ENCODE measurements at regions not wholly inside any gene's neighbourhood (a gene's known extent, or its start where the extent isn't known, plus 50 kb on each side); places are given as distances from the start of the nearest gene placed in this dataset.

DNA sequence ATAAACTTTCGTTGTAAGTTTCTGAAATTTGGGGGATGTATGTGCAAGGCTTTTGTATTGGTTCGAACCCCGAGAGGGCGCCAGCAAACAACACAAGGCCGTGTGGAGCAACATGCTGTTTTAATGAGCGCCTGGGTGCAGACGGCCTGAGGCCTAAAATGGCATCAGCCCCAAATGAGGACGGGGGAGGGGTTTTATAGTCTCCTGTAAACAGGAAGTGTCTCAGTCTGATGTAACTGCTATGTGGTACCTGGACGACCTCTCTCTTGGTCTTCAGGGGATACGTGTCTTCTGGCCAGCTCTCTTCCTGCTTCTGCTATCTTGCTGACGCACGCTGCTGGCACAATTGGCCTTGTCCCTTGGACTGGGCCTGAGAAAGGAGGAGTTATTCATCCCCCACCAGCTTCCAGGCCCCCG lies 1348.0 kb downstream of the ADGRL3 start:
- no peaks in the 10 kb centered on the region for H3K4me1 ChIP-seq (ENCODE audit: control insufficient read depth in 2 of 3, insufficient read depth in 2 of 3, low read depth in 1 of 3, low read length in 3 of 3)
- no peak for FAIRE-seq
- H3K27ac ChIP-seq (ENCODE audit: low read depth in 2 of 2, low read length in 2 of 2) = no peak overlapping the region
- H3K9ac ChIP-seq (ENCODE audit: low read length in 3 of 3) = no peak overlapping the region
- no peaks in the 10 kb centered on the region for H3K27me3 ChIP-seq (ENCODE audit: control insufficient read depth, insufficient read depth, low read length)
- no peaks in the 10 kb centered on the region for H3K36me3 ChIP-seq (ENCODE audit: control insufficient read depth in 2 of 3, insufficient read depth in 3 of 3, low read length in 3 of 3)
- DNase-seq = peak in 1 of 5 donors; percentile 0
- H3K4me3 ChIP-seq (ENCODE audit: low read length in 3 of 3) = no peak overlapping the region
- no peaks in the 10 kb centered on the region for H3K9me3 ChIP-seq (ENCODE audit: control insufficient read depth in 2 of 3, insufficient read depth in 1 of 3, low read length in 3 of 3)
- intact Hi-C loops (cut with DNase I) = no loop called here
- TF ChIP-seq, protein P1, sequence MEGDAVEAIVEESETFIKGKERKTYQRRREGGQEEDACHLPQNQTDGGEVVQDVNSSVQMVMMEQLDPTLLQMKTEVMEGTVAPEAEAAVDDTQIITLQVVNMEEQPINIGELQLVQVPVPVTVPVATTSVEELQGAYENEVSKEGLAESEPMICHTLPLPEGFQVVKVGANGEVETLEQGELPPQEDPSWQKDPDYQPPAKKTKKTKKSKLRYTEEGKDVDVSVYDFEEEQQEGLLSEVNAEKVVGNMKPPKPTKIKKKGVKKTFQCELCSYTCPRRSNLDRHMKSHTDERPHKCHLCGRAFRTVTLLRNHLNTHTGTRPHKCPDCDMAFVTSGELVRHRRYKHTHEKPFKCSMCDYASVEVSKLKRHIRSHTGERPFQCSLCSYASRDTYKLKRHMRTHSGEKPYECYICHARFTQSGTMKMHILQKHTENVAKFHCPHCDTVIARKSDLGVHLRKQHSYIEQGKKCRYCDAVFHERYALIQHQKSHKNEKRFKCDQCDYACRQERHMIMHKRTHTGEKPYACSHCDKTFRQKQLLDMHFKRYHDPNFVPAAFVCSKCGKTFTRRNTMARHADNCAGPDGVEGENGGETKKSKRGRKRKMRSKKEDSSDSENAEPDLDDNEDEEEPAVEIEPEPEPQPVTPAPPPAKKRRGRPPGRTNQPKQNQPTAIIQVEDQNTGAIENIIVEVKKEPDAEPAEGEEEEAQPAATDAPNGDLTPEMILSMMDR (IDR thresholded peaks at IDR 0.05; ENCODE audit: borderline replicate concordance, extremely low read depth, insufficient read depth) = no peak

DNA sequence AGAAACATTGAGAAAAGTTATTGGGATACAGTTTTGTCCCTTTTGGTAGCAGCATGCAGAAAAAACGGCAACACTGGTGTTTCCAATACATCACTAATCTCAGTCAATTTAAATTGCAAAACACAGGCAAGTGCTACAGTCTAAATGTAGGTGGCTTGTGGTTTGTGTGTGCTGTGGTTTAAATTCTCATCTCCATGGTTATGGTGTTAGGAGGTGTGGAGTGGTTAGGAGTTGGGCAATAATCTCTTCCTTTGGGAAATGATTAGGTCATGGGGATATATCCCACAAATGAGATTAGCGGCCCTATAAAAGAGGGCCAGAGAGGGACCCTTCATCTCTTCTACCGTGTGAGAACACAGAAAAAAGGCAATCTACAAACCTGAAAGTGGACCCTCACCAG lies 1344.3 kb downstream of the ADGRL3 start:
- no peak overlapping the region for H3K27ac ChIP-seq (ENCODE audit: low read depth in 2 of 2, low read length in 2 of 2)
- TF ChIP-seq, protein P1 (IDR thresholded peaks at IDR 0.05; ENCODE audit: borderline replicate concordance, extremely low read depth, insufficient read depth) = no peak
- H3K9me3 ChIP-seq (ENCODE audit: control insufficient read depth in 2 of 3, insufficient read depth in 1 of 3, low read length in 3 of 3) = peaks cover 0 to 3% (median 0%) of the 10 kb centered on the region in 3 donors
- no peaks in the 10 kb centered on the region for H3K36me3 ChIP-seq (ENCODE audit: control insufficient read depth in 2 of 3, insufficient read depth in 3 of 3, low read length in 3 of 3)
- H3K4me3 ChIP-seq (ENCODE audit: low read length in 3 of 3) = no peak overlapping the region
- no peaks in the 10 kb centered on the region for H3K4me1 ChIP-seq (ENCODE audit: control insufficient read depth in 2 of 3, insufficient read depth in 2 of 3, low read depth in 1 of 3, low read length in 3 of 3)
- DNase-seq = no peak
- intact Hi-C loops (cut with DNase I) = no loop called here
- FAIRE-seq = no peak
- no peak overlapping the region for H3K9ac ChIP-seq (ENCODE audit: low read length in 3 of 3)
- H3K27me3 ChIP-seq (ENCODE audit: control insufficient read depth, insufficient read depth, low read length) = no peaks in the 10 kb centered on the region

GRCh38 chr4:62543002-62543401 lies 1342.9 kb downstream of the ADGRL3 start:
- Histone ChIP-seq H3K36me3 (ENCODE audit: control insufficient read depth in 2 of 3, insufficient read depth in 3 of 3, low read length in 3 of 3) (no peaks in the 10 kb centered on the region), H3K4me3 (ENCODE audit: low read length in 3 of 3) (no peak overlapping the region), H3K9ac (ENCODE audit: low read length in 3 of 3) (no peak overlapping the region), H3K4me1 (ENCODE audit: control insufficient read depth in 2 of 3, insufficient read depth in 2 of 3, low read depth in 1 of 3, low read length in 3 of 3) (no peaks in the 10 kb centered on the region), H3K9me3 (ENCODE audit: control insufficient read depth in 2 of 3, insufficient read depth in 1 of 3, low read length in 3 of 3) (peaks cover 0 to 6% (median 0%) of the 10 kb centered on the region in 3 donors), H3K27ac (ENCODE audit: low read depth in 2 of 2, low read length in 2 of 2) (no peak overlapping the region), H3K27me3 (ENCODE audit: control insufficient read depth, insufficient read depth, low read length) (no peaks in the 10 kb centered on the region)
- FAIRE-seq = no peak
- DNase-seq = no peak
- TF ChIP-seq, protein P1 (IDR thresholded peaks at IDR 0.05; ENCODE audit: borderline replicate concordance, extremely low read depth, insufficient read depth) = no peak
- intact Hi-C loops (cut with DNase I) = no loop called here

DNA sequence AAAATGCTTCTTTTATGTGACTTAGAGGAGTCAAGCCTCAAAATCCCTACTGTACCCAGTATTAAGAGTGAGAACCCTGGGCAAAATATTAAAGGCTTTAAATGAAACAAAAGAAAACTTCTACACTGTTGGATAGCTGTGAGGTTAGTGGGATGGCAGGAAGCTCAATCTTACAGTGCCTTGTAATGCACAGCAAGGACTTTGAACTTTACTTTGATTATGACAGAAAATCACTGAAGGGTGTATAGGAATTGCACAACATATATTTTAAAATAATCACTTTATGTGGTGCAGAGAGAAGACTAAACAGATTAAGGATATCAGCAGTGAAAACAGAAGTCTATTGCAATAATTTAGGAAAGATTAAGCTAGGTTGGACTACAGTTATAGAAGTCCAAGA lies 1333.4 kb downstream of the ADGRL3 start:
- no peaks in the 10 kb centered on the region for H3K4me1 ChIP-seq (ENCODE audit: control insufficient read depth in 2 of 3, insufficient read depth in 2 of 3, low read depth in 1 of 3, low read length in 3 of 3)
- H3K27ac ChIP-seq (ENCODE audit: low read depth in 2 of 2, low read length in 2 of 2) = no peak overlapping the region
- H3K9me3 ChIP-seq (ENCODE audit: control insufficient read depth in 2 of 3, insufficient read depth in 1 of 3, low read length in 3 of 3) = peaks cover 0 to under 1% (median 0%) of the 10 kb centered on the region in 3 donors
- H3K4me3 ChIP-seq (ENCODE audit: low read length in 3 of 3) = no peak overlapping the region
- intact Hi-C loops (cut with DNase I) = no loop called here
- no peak for DNase-seq
- no peak for FAIRE-seq
- TF ChIP-seq, protein P1 (IDR thresholded peaks at IDR 0.05; ENCODE audit: borderline replicate concordance, extremely low read depth, insufficient read depth) = no peak
- H3K36me3 ChIP-seq (ENCODE audit: control insufficient read depth in 2 of 3, insufficient read depth in 3 of 3, low read length in 3 of 3) = no peaks in the 10 kb centered on the region
- no peaks in the 10 kb centered on the region for H3K27me3 ChIP-seq (ENCODE audit: control insufficient read depth, insufficient read depth, low read length)
- H3K9ac ChIP-seq (ENCODE audit: low read length in 3 of 3) = no peak overlapping the region
